Endodermal cell (in vitro differentiated cells): ENCODE measurements at regions not wholly inside any gene's neighbourhood (a gene's known extent, or its start where the extent isn't known, plus 50 kb on each side); places are given as distances from the start of the nearest gene placed in this dataset.

Experiments
- DNase-seq: peaks from one replicate; pipeline ENCODE4 v3.0.0-alpha.2; 2017
- H3K27ac ChIP-seq: 2 replicates; pipeline ENCODE4 v1.5.1; 2013; ENCODE audit warnings: mild to moderate bottlenecking, low read depth, low read length, moderate library complexity
- H3K27me3 ChIP-seq: 2 replicates; pipeline ENCODE4 v1.6.1; 2013; ENCODE audit warnings: mild to moderate bottlenecking, low read length, moderate library complexity; ENCODE audit not compliant: insufficient read depth, control insufficient read depth, poor library complexity, severe bottlenecking
- H3K36me3 ChIP-seq: 2 replicates; pipeline ENCODE4 v1.7.0; 2013; ENCODE audit warnings: mild to moderate bottlenecking, low read length, moderate library complexity; ENCODE audit not compliant: control insufficient read depth, insufficient read depth
- H3K4me1 ChIP-seq: one replicate; pipeline ENCODE4 v1.7.0; 2013; ENCODE audit warnings: low read length; ENCODE audit not compliant: control insufficient read depth, insufficient read depth
- H3K4me3 ChIP-seq: 2 replicates; pipeline ENCODE4 v1.5.1; 2013; ENCODE audit warnings: mild to moderate bottlenecking, low read length, moderate library complexity
- H3K9ac ChIP-seq: 2 replicates; pipeline ENCODE4 v1.6.1; 2013; ENCODE audit warnings: mild to moderate bottlenecking, low read length, moderate library complexity; ENCODE audit not compliant: poor library complexity, severe bottlenecking; ENCODE audit errors: extremely low read depth
- H3K9me3 ChIP-seq: 2 replicates; pipeline ENCODE4 v1.6.1; 2013; ENCODE audit warnings: mild to moderate bottlenecking, low read length, moderate library complexity; ENCODE audit not compliant: control insufficient read depth
- H3K27ac Mint-ChIP-seq: 2 replicates; pipeline ENCODE4 v1.8.0; 2020; ENCODE audit warnings: mixed read lengths
- H3K27me3 Mint-ChIP-seq: 2 replicates; pipeline ENCODE4 v1.8.0; 2021; ENCODE audit warnings: mild to moderate bottlenecking, mixed read lengths; ENCODE audit not compliant: insufficient read depth
- H3K36me3 Mint-ChIP-seq: 2 replicates; pipeline ENCODE4 v1.8.0; 2020; ENCODE audit warnings: low read depth, mixed read lengths
- H3K4me1 Mint-ChIP-seq: 2 replicates; pipeline ENCODE4 v1.8.0; 2020; ENCODE audit warnings: mixed read lengths
- H3K4me3 Mint-ChIP-seq: 2 replicates; pipeline ENCODE4 v1.8.0; 2020; ENCODE audit warnings: mild to moderate bottlenecking, moderate library complexity, mixed read lengths
- H3K9me3 Mint-ChIP-seq: 2 replicates; pipeline ENCODE4 v1.8.0; 2020; ENCODE audit warnings: mild to moderate bottlenecking, mixed read lengths
- CTCF ChIP-seq: fragments of 200-600 bp; sonication (generic); conservative IDR thresholded peaks from 2 replicates; pipeline ENCODE4 v1.5.0; 2021; ENCODE audit warnings: antibody characterized with exemption, mild to moderate bottlenecking
- WGBS, 2 experiments: methylation state at CpG; one replicate each; pipeline versions ENCODE4 v1.1.5 to v1.1.7; 2013; ENCODE audit warnings: missing lambda C conversion rate in 2 of 2, mixed read lengths in 1 of 2; ENCODE audit not compliant: insufficient coverage in 1 of 2, insufficient read length in 1 of 2; 5-methylcytosine and 5-hydroxymethylcytosine counted together

- Mint-ChIP-seq H3K4me1 (no peaks in the 10 kb centered on the region), H3K27me3 (peaks cover 3% of the 10 kb centered on the region), H3K27ac (no peak overlapping the region), H3K9me3 (no peaks in the 10 kb centered on the region), H3K36me3 (no peaks in the 10 kb centered on the region), H3K4me3 (no peak overlapping the region)
- 80 to 83% methylated on average over 1 to 3 of the region's 3 CpGs for WGBS, 2 experiments
- Histone ChIP-seq H3K4me1 (no peaks in the 10 kb centered on the region), H3K27me3 (no peaks in the 10 kb centered on the region), H3K9ac (no peak overlapping the region), H3K4me3 (no peak overlapping the region), H3K27ac (no peak overlapping the region), H3K9me3 (no peaks in the 10 kb centered on the region), H3K36me3 (no peaks in the 10 kb centered on the region)
- no peak for TF ChIP-seq CTCF
- DNase-seq: no peak
These were observed 108.1 kb upstream of the SELENOK start for GRCh38 chr3:53999725-54000124.

GRCh38 chr3:53998980-53999379 lies 107.3 kb upstream of the SELENOK start:
- no peak overlapping the region for H3K27ac Mint-ChIP-seq
- Histone ChIP-seq H3K9me3 (no peaks in the 10 kb centered on the region), H3K4me1 (no peaks in the 10 kb centered on the region), H3K27ac (no peak overlapping the region), H3K9ac (no peak overlapping the region), H3K36me3 (no peaks in the 10 kb centered on the region), H3K4me3 (no peak overlapping the region), H3K27me3 (no peaks in the 10 kb centered on the region)
- no peak overlapping the region for H3K4me3 Mint-ChIP-seq
- peaks cover 3% of the 10 kb centered on the region for H3K27me3 Mint-ChIP-seq
- no peaks in the 10 kb centered on the region for H3K9me3 Mint-ChIP-seq
- H3K36me3 Mint-ChIP-seq: no peaks in the 10 kb centered on the region
- no peak for DNase-seq
- TF ChIP-seq CTCF: no peak
- no peaks in the 10 kb centered on the region for H3K4me1 Mint-ChIP-seq
- 78 to 100% methylated on average over 2 of the region's 2 CpGs for WGBS, 2 experiments

- no peaks in the 10 kb centered on the region for H3K4me1 ChIP-seq
- TF ChIP-seq CTCF: no peak
- no peak overlapping the region for H3K27ac ChIP-seq
- Mint-ChIP-seq H3K27ac (no peak overlapping the region), H3K36me3 (no peaks in the 10 kb centered on the region), H3K4me3 (no peak overlapping the region), H3K4me1 (no peaks in the 10 kb centered on the region), H3K27me3 (peaks cover 3% of the 10 kb centered on the region), H3K9me3 (no peaks in the 10 kb centered on the region)
- 91 to 93% methylated on average over 4 of the region's 4 CpGs for WGBS, 2 experiments
- DNase-seq: no peak
- no peak overlapping the region for H3K9ac ChIP-seq
- H3K27me3 ChIP-seq: no peaks in the 10 kb centered on the region
- H3K4me3 ChIP-seq: no peak overlapping the region
- no peaks in the 10 kb centered on the region for H3K9me3 ChIP-seq
- no peaks in the 10 kb centered on the region for H3K36me3 ChIP-seq
These were observed 105.8 kb upstream of the SELENOK start for GRCh38 chr3:53997476-53997875.
